Upper lobe of left lung (tissue), 6 donors: ENCODE measurements at regions not wholly inside any gene's neighbourhood (a gene's known extent, or its start where the extent isn't known, plus 50 kb on each side); places are given as distances from the start of the nearest gene placed in this dataset.

Source experiments
- ATAC-seq, 2 donors: fragments of 200-7000 bp; cut with Tn5 transposase; one replicate each; pipeline ENCODE4 v1.9.1; 2022; ENCODE audit warnings: mild to moderate bottlenecking in 2 of 2, moderate library complexity in 2 of 2; ENCODE audit not compliant: low FRiP score in 2 of 2
- DNase-seq, 2 donors: peaks; one replicate each; pipeline ENCODE4 v3.0.0-alpha.2; 2019 to 2020
- H3K27ac ChIP-seq, 4 donors: fragments of 200-600 bp; sonication (generic); one replicate each; pipeline ENCODE4 v1.5.1; 2016 to 2019
- H3K27me3 ChIP-seq, 4 donors: fragments of 200-600 bp; sonication (generic); one replicate each; pipeline ENCODE4 v1.5.1; 2017 to 2019
- H3K36me3 ChIP-seq, 4 donors: fragments of 200-600 bp; sonication (generic); one replicate each; pipeline ENCODE4 v1.5.1; 2016 to 2019
- H3K4me1 ChIP-seq, 4 donors: fragments of 200-600 bp; sonication (generic); one replicate each; pipeline ENCODE4 v1.5.1; 2018 to 2019
- H3K4me3 ChIP-seq, 4 donors: fragments of 200-600 bp; sonication (generic); one replicate each; pipeline ENCODE4 v1.5.1; 2017 to 2019; ENCODE audit warnings: mild to moderate bottlenecking in 2 of 4, moderate library complexity in 1 of 4
- H3K9me3 ChIP-seq, 4 donors: fragments of 200-600 bp; sonication (generic); one replicate each; pipeline ENCODE4 v1.5.1; 2018 to 2019
- EP300 ChIP-seq, 4 donors: sonication (generic); formaldehyde crosslinking; IDR thresholded peaks; one replicate each; pipeline ENCODE4 v1.5.1; 2017; ENCODE audit warnings: antibody characterized with exemption in 4 of 4, control low read depth in 2 of 4
- POLR2A ChIP-seq, 4 donors: fragments of 450-650 bp; IDR thresholded peaks; one replicate each; pipeline ENCODE4 v1.5.1; 2016 to 2017; ENCODE audit warnings: antibody characterized with exemption in 4 of 4, mild to moderate bottlenecking in 2 of 4
- POLR2AphosphoS5 ChIP-seq, 2 donors: sonication (generic); formaldehyde crosslinking; IDR thresholded peaks; one replicate each; pipeline ENCODE4 v1.5.1; 2017; ENCODE audit warnings: antibody characterized with exemption in 2 of 2
- WGBS, 2 donors: methylation state at CpG; one replicate each; pipeline ENCODE4 v1.1.5; 2017 to 2018; 5-methylcytosine and 5-hydroxymethylcytosine counted together
- TF ChIP-seq, protein P1 (sequence below), 6 experiments: fragments of 450-650 bp in 4 of 6; fragments of 200-600 bp in 2 of 6; sonication (generic) in 2 of 6; IDR thresholded peaks; one replicate each; pipeline ENCODE4 v1.5.1; 2016 to 2019; ENCODE audit warnings: antibody characterized with exemption in 6 of 6
- donor health status: DM: no; HTN: no; CAD: no; lungs with moderate emphysema.
- donor health status: DM: no; HTN: yes; CAD: no; lungs with severe emphysema.

DNA sequence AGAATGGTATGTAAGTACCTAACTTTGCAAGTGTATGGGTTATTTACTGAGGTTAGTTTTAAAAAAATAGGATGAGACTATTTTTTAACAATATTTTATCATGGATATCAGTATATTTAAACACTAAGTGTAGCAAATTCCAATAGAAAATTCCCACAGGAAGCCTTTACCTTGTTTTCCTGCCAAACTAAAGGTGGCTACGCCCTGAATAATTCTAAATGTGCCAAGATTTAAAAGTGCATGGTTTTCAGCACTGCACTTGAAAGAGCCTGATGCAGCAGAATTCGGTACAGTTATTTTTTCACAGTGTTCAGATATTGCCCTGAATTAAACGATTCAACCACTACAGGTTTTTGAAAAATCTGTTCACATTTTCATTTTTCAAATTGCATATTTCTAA lies 1622.8 kb upstream of the B3GALT2 start:
- no peak for ATAC-seq
- DNase-seq, result no peak
- 59 to 72% methylated on average over 3 of the region's 3 CpGs for WGBS, 2 donors

DNA sequence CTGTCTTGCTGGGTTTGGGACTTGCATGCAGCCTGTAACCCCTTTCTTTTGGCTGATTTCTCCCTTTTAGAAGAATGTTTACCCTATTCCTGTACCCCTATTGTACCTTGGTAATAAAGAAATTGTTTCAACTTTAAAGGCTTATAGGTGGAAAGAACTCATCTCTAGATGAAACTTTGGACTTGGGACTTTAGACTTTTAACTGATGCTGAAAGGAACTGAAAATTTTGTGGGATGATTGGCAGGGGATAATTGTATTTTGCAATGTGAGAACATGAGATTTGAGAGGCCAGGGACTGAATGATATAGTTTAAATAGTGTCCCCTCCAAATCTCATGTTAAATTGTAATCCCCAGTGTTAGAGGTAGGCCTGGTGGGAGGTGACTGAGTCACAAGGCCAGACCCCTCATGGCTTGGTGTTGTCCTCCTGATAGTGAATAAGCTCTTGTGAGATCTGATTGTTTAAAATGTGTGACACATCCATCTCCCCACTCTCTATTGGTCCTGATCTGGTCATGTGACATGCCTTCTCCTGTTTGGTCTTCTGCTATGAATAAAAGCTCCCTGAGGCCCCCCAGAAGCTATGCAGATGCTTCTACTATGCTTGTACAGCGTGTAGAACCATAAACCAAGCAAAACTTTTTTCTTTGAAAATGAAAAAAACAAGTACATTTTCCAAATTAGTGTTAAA lies 1621.3 kb upstream of the B3GALT2 start:
- Histone ChIP-seq H3K27me3 (no peaks in the 10 kb centered on the region), H3K36me3 (no peaks in the 10 kb centered on the region), H3K4me3 (no peak overlapping the region), H3K4me1 (no peaks in the 10 kb centered on the region), H3K9me3 (no peaks in the 10 kb centered on the region), H3K27ac (no peak overlapping the region)
- 40 to 47% methylated on average over 1 of the region's 1 CpG for WGBS, 2 donors
- no peak for TF ChIP-seq POLR2A (IDR thresholded peaks at IDR 0.05)
- no peak for TF ChIP-seq POLR2AphosphoS5 (IDR thresholded peaks at IDR 0.05)
- TF ChIP-seq EP300 (IDR thresholded peaks at IDR 0.05), result no peak
- TF ChIP-seq, protein P1, sequence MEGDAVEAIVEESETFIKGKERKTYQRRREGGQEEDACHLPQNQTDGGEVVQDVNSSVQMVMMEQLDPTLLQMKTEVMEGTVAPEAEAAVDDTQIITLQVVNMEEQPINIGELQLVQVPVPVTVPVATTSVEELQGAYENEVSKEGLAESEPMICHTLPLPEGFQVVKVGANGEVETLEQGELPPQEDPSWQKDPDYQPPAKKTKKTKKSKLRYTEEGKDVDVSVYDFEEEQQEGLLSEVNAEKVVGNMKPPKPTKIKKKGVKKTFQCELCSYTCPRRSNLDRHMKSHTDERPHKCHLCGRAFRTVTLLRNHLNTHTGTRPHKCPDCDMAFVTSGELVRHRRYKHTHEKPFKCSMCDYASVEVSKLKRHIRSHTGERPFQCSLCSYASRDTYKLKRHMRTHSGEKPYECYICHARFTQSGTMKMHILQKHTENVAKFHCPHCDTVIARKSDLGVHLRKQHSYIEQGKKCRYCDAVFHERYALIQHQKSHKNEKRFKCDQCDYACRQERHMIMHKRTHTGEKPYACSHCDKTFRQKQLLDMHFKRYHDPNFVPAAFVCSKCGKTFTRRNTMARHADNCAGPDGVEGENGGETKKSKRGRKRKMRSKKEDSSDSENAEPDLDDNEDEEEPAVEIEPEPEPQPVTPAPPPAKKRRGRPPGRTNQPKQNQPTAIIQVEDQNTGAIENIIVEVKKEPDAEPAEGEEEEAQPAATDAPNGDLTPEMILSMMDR (IDR thresholded peaks at IDR 0.05), result no peak
- ATAC-seq, result no peak
- DNase-seq, result no peak

More for the DNA sequence above, 1622.8 kb upstream of the B3GALT2 start:
- Histone ChIP-seq H3K36me3 (no peaks in the 10 kb centered on the region), H3K27me3 (no peaks in the 10 kb centered on the region), H3K4me3 (no peak overlapping the region), H3K4me1 (no peaks in the 10 kb centered on the region), H3K9me3 (no peaks in the 10 kb centered on the region), H3K27ac (no peak overlapping the region)
- TF ChIP-seq, protein P1 (IDR thresholded peaks at IDR 0.05), result no peak
- no peak for TF ChIP-seq EP300 (IDR thresholded peaks at IDR 0.05)
- no peak for TF ChIP-seq POLR2AphosphoS5 (IDR thresholded peaks at IDR 0.05)
- TF ChIP-seq POLR2A (IDR thresholded peaks at IDR 0.05), result no peak

DNA sequence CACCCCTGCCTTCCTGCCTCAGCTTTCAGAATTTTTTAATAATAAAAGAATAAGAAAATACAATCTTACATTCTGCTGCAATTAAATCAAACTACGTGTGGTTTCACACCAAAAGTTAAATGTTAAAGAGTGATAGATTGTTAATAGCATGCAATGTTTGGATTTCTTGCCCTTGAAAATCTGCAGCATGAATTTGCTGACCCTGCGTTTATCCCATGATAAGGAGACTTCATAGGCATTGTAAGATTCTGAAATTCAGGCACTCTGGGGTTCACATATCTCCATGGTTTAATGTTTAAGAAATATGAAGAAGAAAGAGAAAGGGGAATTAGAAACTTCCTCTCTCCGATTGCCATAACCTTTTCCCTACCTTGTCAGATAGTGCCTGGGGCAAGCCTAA lies 1616.2 kb upstream of the B3GALT2 start:
- TF ChIP-seq, protein P1 (IDR thresholded peaks at IDR 0.05), result no peak
- TF ChIP-seq POLR2AphosphoS5 (IDR thresholded peaks at IDR 0.05) (no peak), POLR2A (IDR thresholded peaks at IDR 0.05) (no peak), EP300 (IDR thresholded peaks at IDR 0.05) (no peak)
- Histone ChIP-seq H3K4me3 (no peak overlapping the region), H3K27ac (no peak overlapping the region), H3K36me3 (no peaks in the 10 kb centered on the region), H3K27me3 (no peaks in the 10 kb centered on the region), H3K4me1 (no peaks in the 10 kb centered on the region), H3K9me3 (no peaks in the 10 kb centered on the region)
- WGBS, 2 donors, result 58 to 62% methylated on average over 3 of the region's 3 CpGs
- ATAC-seq (no peak), DNase-seq (no peak)

DNA sequence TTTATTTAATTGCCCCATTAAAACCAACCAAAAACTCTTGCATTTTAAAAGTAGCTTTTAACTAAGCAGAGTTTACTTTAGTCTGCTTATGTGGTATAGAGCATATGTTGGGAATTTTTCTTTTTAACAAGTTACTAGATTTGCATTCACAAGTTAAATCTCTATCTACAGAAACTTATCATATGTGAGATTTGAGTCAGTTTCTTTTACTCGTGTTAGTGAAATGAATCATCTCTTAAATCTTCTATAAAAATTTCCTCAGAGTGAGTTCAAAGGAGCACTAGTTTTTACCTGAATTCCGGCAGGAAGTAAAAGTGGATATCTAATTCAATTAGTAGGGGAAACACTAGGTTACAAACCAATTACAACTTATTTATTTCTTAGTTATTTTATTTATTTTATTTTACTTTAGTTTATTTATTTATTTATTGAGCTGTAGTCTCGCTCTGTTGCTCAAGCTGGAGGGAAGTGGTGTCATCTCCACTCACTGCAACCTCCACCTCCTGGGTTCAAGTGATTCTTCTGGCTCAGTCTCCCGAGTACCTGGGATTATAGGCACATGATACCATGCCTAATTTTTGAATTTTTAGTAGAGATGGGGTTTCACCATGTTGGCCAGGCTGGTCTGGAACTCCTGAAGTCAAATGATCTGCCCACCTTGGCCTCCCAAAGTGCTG lies 1609.6 kb upstream of the B3GALT2 start:
- no peak for TF ChIP-seq POLR2A (IDR thresholded peaks at IDR 0.05)
- TF ChIP-seq EP300 (IDR thresholded peaks at IDR 0.05), result no peak
- TF ChIP-seq POLR2AphosphoS5 (IDR thresholded peaks at IDR 0.05), result no peak
- TF ChIP-seq, protein P1 (IDR thresholded peaks at IDR 0.05), result no peak
- WGBS, 2 donors, result 79 to 83% methylated on average over 4 of the region's 4 CpGs
- H3K9me3 ChIP-seq, result no peaks in the 10 kb centered on the region
- H3K4me3 ChIP-seq, result no peak overlapping the region
- no peaks in the 10 kb centered on the region for H3K27me3 ChIP-seq
- no peaks in the 10 kb centered on the region for H3K4me1 ChIP-seq
- ATAC-seq (no peak), DNase-seq (no peak)
- no peaks in the 10 kb centered on the region for H3K36me3 ChIP-seq
- H3K27ac ChIP-seq, result no peak overlapping the region
